Right lung (tissue), 2 donors: ENCODE measurements at regions not wholly inside any gene's neighbourhood (a gene's known extent, or its start where the extent isn't known, plus 50 kb on each side); places are given as distances from the start of the nearest gene placed in this dataset.

Experiments
- DNase-seq, 2 donors: peaks; one replicate each; pipeline ENCODE4 v3.0.0-alpha.2; 2013

- DNase-seq = no peak
These were observed 719.8 kb upstream of the LRRC4C start for GRCh38 chr11:42179216-42179615.

DNA sequence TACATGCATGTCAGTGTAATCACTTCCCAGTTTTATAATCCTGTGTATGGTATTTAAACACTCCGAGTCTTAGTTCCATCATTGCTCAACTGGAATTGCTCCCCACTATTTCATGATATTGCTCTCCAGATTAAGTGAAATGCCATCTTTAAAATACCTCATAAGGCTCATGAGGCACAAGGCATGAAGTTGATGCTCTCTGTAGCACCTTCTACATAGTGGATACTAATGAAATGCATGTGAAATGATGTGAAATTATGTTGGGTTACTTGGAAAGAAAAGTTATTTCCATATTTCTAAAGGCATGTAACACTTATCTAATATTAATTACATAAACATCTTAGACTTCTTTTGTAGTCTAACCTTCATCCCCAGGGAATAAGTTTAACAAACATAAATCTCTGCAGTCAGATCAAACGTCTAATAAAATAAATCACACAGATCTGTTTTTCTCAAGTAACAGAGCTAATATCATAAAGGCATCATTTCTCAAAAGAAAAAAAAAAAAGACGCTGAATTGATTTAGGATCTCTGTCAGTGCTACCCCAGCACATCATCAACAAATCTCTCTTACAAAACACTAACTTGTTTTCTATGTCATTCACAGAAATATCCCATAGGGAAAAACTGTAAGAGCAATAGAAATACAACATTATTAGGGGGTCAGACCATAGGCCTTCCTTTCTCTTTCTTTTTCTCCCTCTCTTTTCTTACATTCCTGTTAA is 736.0 kb upstream of the LRRC4C start:
- no peak for DNase-seq

GRCh38 chr11:42200311-42200710 is 740.9 kb upstream of the LRRC4C start:
- no peak for DNase-seq

DNA sequence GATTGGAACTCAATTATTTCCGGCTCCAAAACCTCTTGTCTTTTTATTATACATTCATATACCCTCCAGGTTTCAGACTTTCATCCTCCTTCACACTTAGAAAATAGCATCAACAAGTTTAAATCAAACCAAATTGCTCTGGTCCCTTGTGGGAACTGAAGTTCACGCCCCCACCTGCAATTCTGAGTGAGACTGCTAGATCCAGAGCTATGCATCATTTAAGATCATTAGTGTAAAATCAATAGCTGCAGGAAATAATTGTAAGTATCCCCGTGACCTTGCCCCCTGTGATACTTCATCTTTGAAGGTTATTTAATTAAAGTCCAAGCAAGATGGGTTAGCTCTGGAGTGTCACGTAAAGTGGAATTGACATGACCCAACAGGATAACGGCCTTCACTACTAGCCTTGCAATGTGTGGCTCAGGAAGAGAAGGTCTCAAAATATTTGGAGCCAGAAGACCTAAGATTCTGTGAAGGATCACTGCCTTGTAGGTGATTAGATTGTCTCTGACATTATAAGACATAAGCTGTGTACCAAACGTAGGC is 742.2 kb upstream of the LRRC4C start:
- DNase-seq = no peak

DNA sequence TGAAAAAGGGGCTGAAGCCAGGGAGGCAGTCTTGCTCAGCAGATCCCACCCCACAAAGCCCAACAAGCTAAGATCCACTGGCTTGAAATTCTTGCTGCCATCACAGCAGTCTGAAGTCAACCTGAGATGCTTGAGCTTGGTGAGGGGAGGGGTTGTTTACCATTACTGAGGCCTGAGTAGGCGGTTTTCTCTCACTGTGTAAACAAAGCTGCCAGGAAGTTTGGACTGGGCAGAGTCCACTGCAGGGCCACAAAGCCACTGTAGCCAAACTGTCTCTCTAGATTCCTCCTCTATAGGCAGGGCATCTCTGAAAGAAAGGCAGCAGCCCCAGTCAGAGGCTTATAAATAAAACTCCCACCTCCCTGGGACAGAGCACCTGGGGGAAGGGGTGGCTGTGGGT is 746.1 kb upstream of the LRRC4C start:
- DNase-seq = no peak

- DNase-seq = no peak
These were observed 766.2 kb upstream of the LRRC4C start for GRCh38 chr11:42225664-42226063.

DNA sequence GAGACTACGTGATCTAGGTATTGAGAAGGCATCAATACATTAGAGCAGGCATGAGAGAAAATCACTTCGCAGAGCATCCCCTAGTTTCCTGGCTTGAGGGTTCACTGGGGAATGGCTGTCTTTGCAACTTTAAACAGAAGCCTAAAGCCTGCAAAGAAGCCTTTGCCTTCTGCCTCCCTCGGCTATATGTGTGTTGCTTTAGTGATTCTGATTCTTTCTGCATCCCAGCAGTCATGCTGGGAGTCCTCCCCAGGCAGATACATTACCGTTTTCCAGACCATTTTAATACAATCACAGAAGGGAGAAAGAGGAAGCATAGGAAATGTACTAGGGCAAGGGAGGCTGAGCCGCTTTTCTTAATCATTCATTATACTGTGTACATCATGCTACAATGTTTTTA is 773.2 kb upstream of the LRRC4C start:
- DNase-seq = no peak

- no peak for DNase-seq
These were observed 775.0 kb upstream of the LRRC4C start for GRCh38 chr11:42234451-42234951.

- no peak for DNase-seq
These were observed 778.3 kb upstream of the LRRC4C start for GRCh38 chr11:42237701-42238235.

DNA sequence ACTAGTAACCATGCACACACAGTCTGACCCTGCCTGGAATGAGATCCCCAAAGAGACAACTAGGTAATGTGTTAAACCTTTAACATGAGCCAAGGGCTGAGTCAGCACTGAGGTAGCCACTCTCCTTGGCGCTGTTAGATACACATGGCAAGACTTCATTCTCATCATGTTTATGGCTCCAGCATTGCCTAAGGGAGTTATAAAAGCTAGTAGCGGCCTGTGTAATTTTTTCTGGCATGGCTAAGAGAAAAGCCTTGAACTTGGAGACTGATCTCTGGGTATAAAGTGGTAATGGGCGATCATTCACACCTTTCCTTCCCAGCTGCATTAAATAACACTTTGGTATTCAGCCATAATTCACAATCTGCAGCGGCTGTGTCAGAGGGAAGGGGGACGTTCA is 779.7 kb upstream of the LRRC4C start:
- DNase-seq = no peak

GRCh38 chr11:42243385-42243784 is 783.9 kb upstream of the LRRC4C start:
- DNase-seq = no peak

DNA sequence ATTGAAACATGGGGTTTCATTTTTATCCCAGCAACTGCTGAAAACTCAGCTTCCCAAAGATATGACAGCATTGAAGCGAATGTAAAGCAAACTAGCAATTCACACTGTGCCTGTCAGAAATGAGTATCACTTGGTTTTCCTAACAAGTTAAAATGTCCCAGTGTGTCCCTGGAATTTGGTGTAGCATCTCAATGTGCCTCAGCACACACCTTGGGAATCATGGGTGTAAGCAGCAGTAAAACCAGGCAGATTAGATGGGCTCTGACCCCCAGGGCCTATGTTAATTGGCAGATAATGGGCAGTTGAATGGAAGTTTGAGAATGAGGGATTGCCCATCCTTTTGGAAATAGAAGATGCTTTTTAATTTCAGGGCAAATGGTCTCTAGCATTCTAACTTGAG is 784.9 kb upstream of the LRRC4C start:
- no peak for DNase-seq

DNA sequence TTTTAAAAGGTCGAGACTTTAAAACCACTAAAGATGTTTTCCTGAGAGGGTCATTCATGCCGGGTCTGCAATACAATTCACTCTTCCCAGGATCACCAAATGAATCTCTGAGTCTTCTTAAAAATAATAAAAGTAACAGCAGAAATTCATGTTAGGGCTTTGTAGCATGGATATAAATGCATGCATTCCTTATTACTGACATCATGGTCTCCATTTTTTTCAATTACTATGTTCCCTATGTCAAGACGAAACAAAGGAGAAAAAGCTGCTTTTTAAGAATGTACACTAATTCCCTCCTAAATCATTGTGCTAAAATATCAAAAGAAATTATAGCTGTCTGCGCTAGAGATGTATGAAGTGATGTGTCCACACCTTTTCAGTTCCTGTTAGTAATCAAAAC is 789.9 kb upstream of the LRRC4C start:
- no peak for DNase-seq

DNA sequence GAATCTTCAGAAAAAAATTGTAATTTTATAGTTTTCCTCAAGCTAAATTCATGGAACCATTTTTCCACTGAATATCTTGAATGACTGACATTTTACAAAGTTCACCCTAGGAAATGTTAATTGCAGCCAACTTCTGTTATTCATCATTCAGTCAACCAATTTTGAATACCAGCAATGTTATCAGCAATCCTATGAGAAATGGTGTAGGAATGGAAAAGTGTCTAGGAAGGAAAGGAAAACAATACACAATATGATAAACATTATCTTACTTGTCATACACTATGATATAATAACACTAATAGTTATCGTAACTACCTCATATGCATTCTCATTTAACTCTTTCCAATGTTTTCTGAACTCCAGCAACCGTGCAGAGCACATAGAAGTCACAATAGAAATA is 790.5 kb upstream of the LRRC4C start:
- no peak for DNase-seq

- DNase-seq = no peak
These were observed 792.5 kb upstream of the LRRC4C start for GRCh38 chr11:42251984-42252383.

DNA sequence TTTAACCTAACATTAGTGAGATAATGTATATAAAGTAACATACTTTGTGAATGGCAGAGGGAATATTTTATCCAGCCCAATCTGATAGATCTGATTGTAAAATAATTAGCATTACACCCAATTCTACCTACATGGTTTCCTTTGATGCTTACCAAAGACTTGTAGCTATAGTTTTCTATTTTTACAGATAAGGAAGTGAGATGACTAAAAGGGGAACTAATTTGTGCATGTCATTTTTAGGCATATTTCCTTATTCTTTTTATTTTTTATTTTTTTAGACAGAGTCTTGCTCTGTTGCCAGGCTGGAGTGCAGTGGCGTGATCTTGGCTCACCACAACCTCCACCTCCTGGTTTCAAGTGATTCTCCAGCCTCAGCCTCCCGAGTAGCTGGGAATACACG is 793.7 kb upstream of the LRRC4C start:
- DNase-seq = no peak

GRCh38 chr11:42255906-42256305 is 796.5 kb upstream of the LRRC4C start:
- DNase-seq = no peak

DNA sequence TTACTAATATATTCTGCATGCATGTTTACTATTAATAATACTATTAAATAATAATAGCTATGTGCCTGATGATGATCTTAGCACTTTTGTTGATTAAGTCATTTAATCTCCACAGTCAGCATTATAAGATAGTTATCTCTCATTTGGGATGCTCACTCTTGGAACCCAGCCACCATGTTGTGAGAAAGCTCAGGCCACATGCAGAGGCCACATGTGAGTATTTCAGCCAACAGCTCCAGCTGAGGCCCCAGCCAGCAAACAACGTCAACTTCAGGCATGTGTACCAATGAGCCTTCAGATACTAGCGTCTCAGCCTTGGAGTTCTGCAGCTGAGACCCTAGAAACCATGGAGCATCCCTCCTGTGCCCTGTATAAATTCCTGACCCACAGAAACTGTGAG is 798.1 kb upstream of the LRRC4C start:
- no peak for DNase-seq

DNA sequence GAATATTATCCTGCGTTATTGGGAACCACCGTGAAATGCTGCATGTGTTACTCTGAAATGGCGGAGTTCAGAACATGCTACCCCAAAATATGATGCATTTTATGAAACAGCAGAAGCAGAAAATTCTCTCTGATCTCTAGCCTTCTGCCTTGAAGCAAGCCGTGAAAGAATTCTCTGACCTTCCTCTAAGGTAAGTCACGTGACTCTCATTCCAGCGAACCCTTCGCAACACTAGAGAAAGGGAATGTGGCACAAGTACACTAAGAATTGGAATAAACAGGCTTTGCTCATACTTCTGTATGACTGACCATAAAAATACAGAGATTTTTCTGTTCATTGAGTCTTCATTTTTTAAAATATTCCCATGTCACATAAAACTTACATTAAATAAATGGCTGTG is 805.6 kb upstream of the LRRC4C start:
- DNase-seq = no peak

- DNase-seq = no peak
These were observed 811.9 kb upstream of the LRRC4C start for GRCh38 chr11:42271306-42271705.

GRCh38 chr11:42273977-42274376 is 814.5 kb upstream of the LRRC4C start:
- DNase-seq = no peak

GRCh38 chr11:42296910-42297309 is 837.5 kb upstream of the LRRC4C start:
- DNase-seq = no peak

GRCh38 chr11:42299780-42300179 is 840.3 kb upstream of the LRRC4C start:
- no peak for DNase-seq

- DNase-seq = no peak
These were observed 842.3 kb upstream of the LRRC4C start for GRCh38 chr11:42301777-42302176.
